Fibroblast of lung (primary cell): ENCODE measurements at regions not wholly inside any gene's neighbourhood (a gene's known extent, or its start where the extent isn't known, plus 50 kb on each side); places are given as distances from the start of the nearest gene placed in this dataset.

Source experiments
- EZH2 ChIP-seq: IDR thresholded peaks from 2 replicates; pipeline ENCODE4 v1.5.1; 2012; ENCODE audit warnings: low read length, control low read depth, mild to moderate bottlenecking; ENCODE audit errors: missing control alignments
- TF ChIP-seq, protein P1 (sequence below), 2 donors: IDR thresholded peaks in 1 of 2; conservative IDR thresholded peaks in 1 of 2; 1 replicate in 1 of 2; 2 replicates in 1 of 2; pipeline ENCODE4 v1.5.1; 2011 to 2012; ENCODE audit warnings: low read length in 2 of 2, control low read depth in 1 of 2, inconsistent platforms in 1 of 2, low read depth in 1 of 2, mild to moderate bottlenecking in 1 of 2

DNA sequence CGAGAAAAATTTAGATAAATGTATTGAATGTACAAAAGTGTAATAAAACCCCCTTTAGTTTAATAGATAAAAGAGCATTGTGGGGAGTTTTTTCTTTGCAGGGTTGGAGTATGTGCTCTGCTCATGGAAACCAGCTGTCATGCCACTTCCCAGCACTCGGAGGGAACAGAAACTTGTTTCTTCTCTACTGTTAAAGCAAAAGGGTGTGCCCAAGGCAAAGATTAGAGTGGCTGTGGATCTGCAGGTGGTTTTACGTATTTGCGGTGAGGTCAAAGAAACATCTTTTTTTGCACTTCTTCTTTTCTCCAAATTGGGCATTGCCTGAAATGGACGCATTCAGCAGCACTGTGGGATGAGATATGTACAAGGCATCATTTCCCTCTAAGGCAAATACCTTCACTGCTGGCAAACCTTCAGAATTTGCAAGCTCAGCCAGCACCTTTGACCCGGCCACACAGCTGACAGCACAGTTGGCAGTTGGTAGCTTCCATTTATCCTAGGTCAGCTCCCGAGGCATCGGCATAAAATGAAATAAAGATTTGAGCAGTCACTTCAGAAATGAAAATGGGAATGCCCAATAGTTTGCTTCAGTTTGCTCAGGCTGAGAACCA is 178.4 kb upstream of the EYA4 start:
- TF ChIP-seq, protein P1, sequence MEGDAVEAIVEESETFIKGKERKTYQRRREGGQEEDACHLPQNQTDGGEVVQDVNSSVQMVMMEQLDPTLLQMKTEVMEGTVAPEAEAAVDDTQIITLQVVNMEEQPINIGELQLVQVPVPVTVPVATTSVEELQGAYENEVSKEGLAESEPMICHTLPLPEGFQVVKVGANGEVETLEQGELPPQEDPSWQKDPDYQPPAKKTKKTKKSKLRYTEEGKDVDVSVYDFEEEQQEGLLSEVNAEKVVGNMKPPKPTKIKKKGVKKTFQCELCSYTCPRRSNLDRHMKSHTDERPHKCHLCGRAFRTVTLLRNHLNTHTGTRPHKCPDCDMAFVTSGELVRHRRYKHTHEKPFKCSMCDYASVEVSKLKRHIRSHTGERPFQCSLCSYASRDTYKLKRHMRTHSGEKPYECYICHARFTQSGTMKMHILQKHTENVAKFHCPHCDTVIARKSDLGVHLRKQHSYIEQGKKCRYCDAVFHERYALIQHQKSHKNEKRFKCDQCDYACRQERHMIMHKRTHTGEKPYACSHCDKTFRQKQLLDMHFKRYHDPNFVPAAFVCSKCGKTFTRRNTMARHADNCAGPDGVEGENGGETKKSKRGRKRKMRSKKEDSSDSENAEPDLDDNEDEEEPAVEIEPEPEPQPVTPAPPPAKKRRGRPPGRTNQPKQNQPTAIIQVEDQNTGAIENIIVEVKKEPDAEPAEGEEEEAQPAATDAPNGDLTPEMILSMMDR (conservative IDR thresholded peaks at IDR 0.05 in 1 of 2, IDR thresholded peaks at IDR 0.05 in 1 of 2; ENCODE audit: low read depth in 1 of 2, low read length in 2 of 2) = no peak
- no peak for TF ChIP-seq EZH2
